ENCODE measurements at regions not wholly inside any gene's neighbourhood (a gene's known extent, or its start where the extent isn't known, plus 50 kb on each side); places are given as distances from the start of the nearest gene placed in this dataset.

DNA sequence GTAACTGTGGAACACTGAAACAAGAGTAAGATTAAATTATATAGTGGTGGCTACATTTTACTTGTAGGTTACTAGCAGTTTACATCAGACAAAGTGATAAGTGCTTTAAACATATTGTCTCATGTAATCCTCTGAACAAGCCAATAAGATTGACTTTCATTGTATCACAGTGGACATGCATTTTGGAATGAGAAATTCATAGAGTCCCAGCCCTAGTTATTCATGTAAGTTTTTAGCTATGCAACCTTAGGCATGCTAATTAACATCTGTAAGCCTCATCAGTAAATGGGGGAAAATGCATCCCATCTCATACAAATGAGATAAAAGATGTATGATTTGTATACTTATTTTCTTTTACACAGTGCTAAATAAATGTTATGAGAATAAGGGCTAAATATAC is 1038.1 kb upstream of the ADGRL4 start:
- Histone ChIP-seq H3K79me2 (ENCODE audit: insufficient read depth, low read length) (no peaks in the 10 kb centered on the region), H3F3A (ENCODE audit: insufficient read depth, low read length) (no peaks in the 10 kb centered on the region), H3K27me3 (ENCODE audit: insufficient read depth, low read length) (no peaks in the 10 kb centered on the region), H3K36me3 (ENCODE audit: insufficient read depth, low read length) (no peaks in the 10 kb centered on the region), H3K9ac (ENCODE audit: low read length) (no peak overlapping the region), H3K4me3 (ENCODE audit: low read depth, low read length, poor library complexity, severe bottlenecking) (no peak overlapping the region), H3K9me3 (ENCODE audit: low read length) (no peaks in the 10 kb centered on the region), H3K27ac (ENCODE audit: low read depth, low read length, poor library complexity, severe bottlenecking) (no peak overlapping the region), H3K9me2 (ENCODE audit: low read depth, low read length) (no peaks in the 10 kb centered on the region), H4K20me1 (ENCODE audit: insufficient read depth, low read length) (no peaks in the 10 kb centered on the region), H3K4me2 (ENCODE audit: low read length) (no peak overlapping the region), H3K4me1 (ENCODE audit: insufficient read depth, low read length, severe bottlenecking) (no peaks in the 10 kb centered on the region), H2AFZ (ENCODE audit: low read length) (no peak overlapping the region)
- TF ChIP-seq EZH2 (IDR thresholded peaks at IDR 0.05; ENCODE audit: borderline replicate concordance, low read length), result no peak
- TF ChIP-seq, protein P1, sequence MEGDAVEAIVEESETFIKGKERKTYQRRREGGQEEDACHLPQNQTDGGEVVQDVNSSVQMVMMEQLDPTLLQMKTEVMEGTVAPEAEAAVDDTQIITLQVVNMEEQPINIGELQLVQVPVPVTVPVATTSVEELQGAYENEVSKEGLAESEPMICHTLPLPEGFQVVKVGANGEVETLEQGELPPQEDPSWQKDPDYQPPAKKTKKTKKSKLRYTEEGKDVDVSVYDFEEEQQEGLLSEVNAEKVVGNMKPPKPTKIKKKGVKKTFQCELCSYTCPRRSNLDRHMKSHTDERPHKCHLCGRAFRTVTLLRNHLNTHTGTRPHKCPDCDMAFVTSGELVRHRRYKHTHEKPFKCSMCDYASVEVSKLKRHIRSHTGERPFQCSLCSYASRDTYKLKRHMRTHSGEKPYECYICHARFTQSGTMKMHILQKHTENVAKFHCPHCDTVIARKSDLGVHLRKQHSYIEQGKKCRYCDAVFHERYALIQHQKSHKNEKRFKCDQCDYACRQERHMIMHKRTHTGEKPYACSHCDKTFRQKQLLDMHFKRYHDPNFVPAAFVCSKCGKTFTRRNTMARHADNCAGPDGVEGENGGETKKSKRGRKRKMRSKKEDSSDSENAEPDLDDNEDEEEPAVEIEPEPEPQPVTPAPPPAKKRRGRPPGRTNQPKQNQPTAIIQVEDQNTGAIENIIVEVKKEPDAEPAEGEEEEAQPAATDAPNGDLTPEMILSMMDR (IDR thresholded peaks at IDR 0.05; ENCODE audit: low read length), result no peak

DNA sequence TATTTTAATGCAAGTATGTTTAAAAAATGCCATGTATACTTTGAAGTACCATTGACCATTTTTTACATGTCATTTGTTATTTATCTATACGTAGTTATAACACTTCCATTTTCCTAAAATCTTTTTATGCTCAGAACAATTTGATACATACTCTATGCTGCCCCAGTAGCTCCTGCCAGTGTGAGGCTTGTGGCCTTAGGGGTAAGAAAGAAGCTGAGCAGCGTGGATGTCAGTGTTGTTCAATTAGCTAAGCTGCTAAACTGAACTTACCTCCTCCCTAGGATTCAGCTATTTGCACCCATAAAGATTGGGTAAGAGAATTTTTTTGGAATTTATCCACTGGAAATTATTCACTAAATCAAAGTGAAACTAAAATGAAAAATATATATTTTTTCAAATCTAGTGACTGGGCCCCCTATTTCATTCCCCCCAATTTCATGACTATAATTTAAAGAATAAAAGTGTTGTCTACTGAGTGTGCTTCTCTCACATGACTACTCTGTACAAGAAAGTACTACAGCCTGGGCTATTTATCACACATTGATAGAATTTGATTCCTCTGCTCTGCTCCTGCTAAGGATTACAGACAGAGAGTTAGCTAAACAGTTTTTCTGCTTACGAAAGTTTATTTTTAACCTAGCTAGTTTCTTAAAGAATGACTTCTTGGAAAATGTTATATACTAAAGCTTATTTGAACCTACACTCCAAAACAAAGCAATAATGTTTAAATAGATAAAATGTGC is 1030.3 kb upstream of the ADGRL4 start:
- Histone ChIP-seq H3K79me2 (ENCODE audit: insufficient read depth, low read length) (no peaks in the 10 kb centered on the region), H3K36me3 (ENCODE audit: insufficient read depth, low read length) (no peaks in the 10 kb centered on the region), H3K4me1 (ENCODE audit: insufficient read depth, low read length, severe bottlenecking) (no peaks in the 10 kb centered on the region), H3K9me3 (ENCODE audit: low read length) (no peaks in the 10 kb centered on the region), H3K4me2 (ENCODE audit: low read length) (no peak overlapping the region), H3F3A (ENCODE audit: insufficient read depth, low read length) (no peaks in the 10 kb centered on the region), H4K20me1 (ENCODE audit: insufficient read depth, low read length) (no peaks in the 10 kb centered on the region), H3K9me2 (ENCODE audit: low read depth, low read length) (no peaks in the 10 kb centered on the region), H2AFZ (ENCODE audit: low read length) (no peak overlapping the region), H3K27me3 (ENCODE audit: insufficient read depth, low read length) (no peaks in the 10 kb centered on the region), H3K27ac (ENCODE audit: low read depth, low read length, poor library complexity, severe bottlenecking) (no peak overlapping the region), H3K9ac (ENCODE audit: low read length) (no peak overlapping the region), H3K4me3 (ENCODE audit: low read depth, low read length, poor library complexity, severe bottlenecking) (no peak overlapping the region)
- TF ChIP-seq EZH2 (IDR thresholded peaks at IDR 0.05; ENCODE audit: borderline replicate concordance, low read length), result no peak
- TF ChIP-seq, protein P1 (IDR thresholded peaks at IDR 0.05; ENCODE audit: low read length), result no peak

DNA sequence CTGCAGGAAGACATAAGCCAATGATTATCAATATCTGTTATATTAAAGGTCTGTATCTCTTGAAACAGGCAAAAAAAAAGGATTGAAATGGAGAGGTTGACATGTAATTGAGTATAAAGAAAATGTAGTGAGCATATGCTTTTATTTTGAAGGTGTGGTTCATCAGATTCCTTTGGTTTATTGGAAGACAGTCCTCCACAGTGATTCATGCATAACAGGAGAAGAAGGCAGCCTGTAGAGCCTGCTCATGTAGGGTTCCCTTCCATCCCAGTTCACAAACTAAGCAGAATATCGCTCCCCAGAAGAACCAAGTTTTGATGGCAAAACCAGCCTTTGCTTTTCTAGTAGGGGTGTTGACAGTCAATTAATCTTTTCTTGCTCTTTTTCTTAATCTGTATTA is 1016.8 kb upstream of the ADGRL4 start:
- no peak overlapping the region for H3K4me3 ChIP-seq (ENCODE audit: low read depth, low read length, poor library complexity, severe bottlenecking)
- no peaks in the 10 kb centered on the region for H3F3A ChIP-seq (ENCODE audit: insufficient read depth, low read length)
- H3K36me3 ChIP-seq (ENCODE audit: insufficient read depth, low read length), result no peaks in the 10 kb centered on the region
- TF ChIP-seq, protein P1 (IDR thresholded peaks at IDR 0.05; ENCODE audit: low read length), result no peak
- no peak for TF ChIP-seq EZH2 (IDR thresholded peaks at IDR 0.05; ENCODE audit: borderline replicate concordance, low read length)
- no peaks in the 10 kb centered on the region for H3K9me3 ChIP-seq (ENCODE audit: low read length)
- H3K79me2 ChIP-seq (ENCODE audit: insufficient read depth, low read length), result no peaks in the 10 kb centered on the region
- no peak overlapping the region for H3K9ac ChIP-seq (ENCODE audit: low read length)
- H3K9me2 ChIP-seq (ENCODE audit: low read depth, low read length), result no peaks in the 10 kb centered on the region
- H2AFZ ChIP-seq (ENCODE audit: low read length), result no peak overlapping the region
- H3K27me3 ChIP-seq (ENCODE audit: insufficient read depth, low read length), result no peaks in the 10 kb centered on the region
- no peaks in the 10 kb centered on the region for H3K4me1 ChIP-seq (ENCODE audit: insufficient read depth, low read length, severe bottlenecking)
- no peak overlapping the region for H3K4me2 ChIP-seq (ENCODE audit: low read length)
- H3K27ac ChIP-seq (ENCODE audit: low read depth, low read length, poor library complexity, severe bottlenecking), result no peak overlapping the region
- H4K20me1 ChIP-seq (ENCODE audit: insufficient read depth, low read length), result no peaks in the 10 kb centered on the region
